NCI-H748 (cell line): ENCODE measurements at regions not wholly inside any gene's neighbourhood (a gene's known extent, or its start where the extent isn't known, plus 50 kb on each side); places are given as distances from the start of the nearest gene placed in this dataset.

ENCODE experiments used
- DNase-seq: peaks from one replicate; lab custom pipeline; 2025; ENCODE audit not compliant: unreplicated experiment; lab: John Stamatoyannopoulos, UW

DNA sequence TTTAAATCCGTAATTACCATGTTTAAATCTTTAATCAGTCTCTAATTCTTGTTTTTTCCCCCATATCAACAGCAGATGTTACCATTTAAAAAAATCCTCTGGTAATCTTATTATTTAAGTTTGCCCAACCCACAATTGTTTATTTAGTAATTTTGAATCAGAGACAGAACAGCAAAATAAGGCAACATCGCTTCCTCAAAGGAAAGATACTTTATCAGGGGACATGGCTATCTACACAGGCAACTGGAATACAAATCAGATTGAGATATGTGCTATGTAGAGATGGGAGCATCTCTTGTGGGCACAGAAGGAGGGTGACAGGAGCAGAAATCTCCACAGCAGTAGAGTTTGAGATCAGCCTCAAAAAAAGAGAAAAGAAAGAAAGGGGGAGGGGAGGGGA is 674.4 kb downstream of the SEMA5A start:
- no peak for DNase-seq

DNA sequence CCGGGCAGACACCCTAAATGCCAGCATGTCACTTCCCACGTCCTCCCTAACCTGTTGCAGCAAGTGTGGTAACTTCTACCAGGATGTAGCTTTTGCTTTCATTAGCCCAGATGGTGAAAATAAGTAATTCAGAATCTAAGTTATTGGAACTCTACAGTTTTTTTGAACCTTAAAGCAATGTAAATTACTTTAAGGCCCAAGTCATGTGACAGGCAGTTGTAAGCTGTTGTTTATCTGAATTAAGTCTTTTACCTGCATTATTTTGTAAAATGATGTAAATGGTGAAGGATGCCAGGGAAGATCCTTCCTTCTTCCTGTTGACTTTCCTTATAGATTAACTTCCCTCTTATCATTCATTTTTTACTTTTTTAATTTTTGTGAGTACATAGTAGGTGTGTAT is 670.2 kb downstream of the SEMA5A start:
- DNase-seq = no peak

DNA sequence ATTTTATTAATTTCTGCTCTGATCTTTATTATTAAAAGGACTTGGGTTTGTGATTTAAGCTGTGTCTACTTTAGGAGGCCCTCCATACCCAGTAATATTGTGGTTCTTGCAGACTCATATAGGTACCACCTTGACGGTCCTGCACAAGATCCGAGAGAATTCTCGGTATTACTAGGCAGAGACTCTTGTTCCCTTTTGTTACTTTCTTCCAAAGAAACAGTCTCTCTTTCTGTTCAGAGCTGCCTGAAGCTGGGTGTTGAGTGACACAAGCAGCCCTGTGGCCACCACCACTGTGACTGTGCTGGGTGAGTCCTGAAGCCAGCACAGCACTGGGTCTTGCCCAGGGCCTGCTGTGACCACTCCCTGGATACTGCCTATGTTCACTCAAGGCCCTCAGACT is 666.6 kb downstream of the SEMA5A start:
- no peak for DNase-seq

DNA sequence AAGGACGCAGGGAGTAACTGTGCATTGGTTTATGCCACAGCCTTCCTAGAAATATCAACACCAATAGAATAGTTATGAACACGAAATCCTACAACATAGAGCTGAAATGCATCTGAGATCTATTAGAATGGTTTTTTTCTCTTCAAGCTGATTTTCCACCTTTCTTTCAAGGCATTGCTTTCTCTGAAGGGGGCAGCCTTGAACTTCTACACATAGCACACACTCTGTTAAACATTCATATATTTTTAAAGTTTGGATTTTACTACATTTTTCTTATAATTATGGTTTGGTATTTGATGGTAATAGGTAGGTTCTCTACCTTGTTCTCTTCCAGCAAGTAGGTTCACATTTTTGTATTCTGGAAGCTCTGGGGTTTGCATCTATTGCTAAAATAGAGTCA is 661.8 kb downstream of the SEMA5A start:
- no peak for DNase-seq

- no peak for DNase-seq
These were observed 652.9 kb downstream of the SEMA5A start for GRCh38 chr5:8892926-8893325.

- DNase-seq = peak; percentile 31
These were observed 651.8 kb downstream of the SEMA5A start for GRCh38 chr5:8894031-8894430.

- no peak for DNase-seq
These were observed 650.8 kb downstream of the SEMA5A start for GRCh38 chr5:8895062-8895461.

DNA sequence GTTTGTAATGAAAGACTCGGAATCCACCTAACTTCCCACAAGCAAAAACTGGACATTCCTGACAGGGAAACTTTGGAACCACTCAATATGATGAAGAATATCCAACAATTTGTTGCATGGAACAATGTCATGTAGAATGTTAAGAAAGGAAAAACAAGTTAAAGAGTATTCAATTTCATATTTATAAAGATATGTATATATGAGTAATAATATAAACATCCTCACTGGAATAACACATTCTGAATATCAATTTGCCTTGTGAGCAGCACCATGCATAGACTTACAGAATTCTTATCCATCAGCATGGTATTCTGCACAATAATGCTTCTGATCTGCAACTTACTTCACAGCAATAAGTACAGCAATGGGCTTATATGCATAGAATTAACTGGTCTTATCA is 650.3 kb downstream of the SEMA5A start:
- no peak for DNase-seq

- DNase-seq = no peak
These were observed 648.6 kb downstream of the SEMA5A start for GRCh38 chr5:8897316-8897715.

DNA sequence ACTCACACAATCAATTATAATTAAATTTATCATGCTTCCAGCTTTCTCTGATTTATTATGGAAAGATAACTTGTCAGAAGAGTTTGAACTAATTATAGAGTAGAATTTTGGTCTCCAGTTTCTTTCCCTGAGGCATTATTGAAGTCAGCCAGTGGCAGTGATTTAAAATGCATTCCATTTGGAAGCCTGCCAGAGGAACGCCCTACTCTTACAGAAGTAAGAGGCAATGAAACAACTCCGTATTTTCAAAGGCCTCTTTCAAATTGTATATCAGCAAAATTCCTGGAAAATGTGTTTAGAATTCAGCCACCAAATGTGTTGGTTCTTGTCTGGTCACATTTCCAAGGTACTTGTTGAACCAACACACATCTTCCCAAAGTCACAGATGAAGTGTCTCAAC is 640.9 kb downstream of the SEMA5A start:
- DNase-seq = peak; percentile 99

GRCh38 chr5:8906303-8906967 is 639.4 kb downstream of the SEMA5A start:
- no peak for DNase-seq

DNA sequence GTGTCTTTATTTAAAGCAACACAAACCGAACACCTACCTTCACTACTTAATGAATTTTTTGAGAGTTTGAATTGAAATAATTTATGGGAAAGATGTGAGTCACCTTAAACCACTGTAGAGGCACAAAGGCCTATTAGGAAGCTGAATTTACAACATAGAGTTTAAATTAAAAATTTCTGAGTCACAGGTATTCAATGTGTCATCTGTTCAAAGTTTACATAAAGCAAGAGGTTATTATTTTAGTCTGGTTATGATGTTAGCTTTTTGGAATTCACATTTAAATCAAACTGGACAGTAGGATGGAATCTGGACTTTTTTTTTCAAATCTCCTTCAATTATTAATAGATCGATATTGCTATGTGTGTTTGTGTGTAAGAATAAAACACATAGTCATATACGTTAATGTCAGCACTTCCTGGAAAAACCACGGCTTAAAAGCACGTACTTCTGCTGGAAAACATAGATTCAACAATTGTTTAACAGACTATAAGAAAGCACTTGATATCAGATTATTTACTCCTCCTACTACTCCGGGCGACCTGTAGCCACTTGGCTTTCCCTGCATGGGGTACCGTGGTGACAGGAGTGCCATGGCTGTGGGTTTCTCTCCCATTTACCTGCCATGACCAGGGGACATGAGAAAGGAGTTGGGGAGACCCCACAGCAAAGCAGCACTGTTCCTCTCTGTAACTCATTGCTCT is 638.6 kb downstream of the SEMA5A start:
- DNase-seq = no peak

- DNase-seq = peak; percentile 45
These were observed 637.7 kb downstream of the SEMA5A start for GRCh38 chr5:8908055-8908683.

DNA sequence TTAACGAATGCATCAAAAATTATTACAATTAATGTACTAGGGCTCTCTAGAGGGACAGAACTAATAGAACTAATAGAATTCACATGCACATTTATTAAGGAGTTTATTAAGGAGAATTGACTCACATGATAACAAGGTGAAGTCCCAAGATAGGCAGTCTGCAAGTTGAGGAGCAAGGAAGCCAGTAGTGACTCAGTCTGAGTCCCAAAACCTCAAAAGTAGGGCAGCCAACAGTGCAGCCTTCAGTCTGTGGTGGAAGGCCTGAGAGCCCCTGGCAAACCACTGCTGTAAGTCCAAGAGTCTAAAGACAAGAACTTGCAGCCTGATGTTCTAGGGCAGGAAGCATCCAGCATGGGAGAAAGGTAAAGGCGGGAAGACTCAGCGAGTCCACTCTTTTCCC is 633.8 kb downstream of the SEMA5A start:
- no peak for DNase-seq

DNA sequence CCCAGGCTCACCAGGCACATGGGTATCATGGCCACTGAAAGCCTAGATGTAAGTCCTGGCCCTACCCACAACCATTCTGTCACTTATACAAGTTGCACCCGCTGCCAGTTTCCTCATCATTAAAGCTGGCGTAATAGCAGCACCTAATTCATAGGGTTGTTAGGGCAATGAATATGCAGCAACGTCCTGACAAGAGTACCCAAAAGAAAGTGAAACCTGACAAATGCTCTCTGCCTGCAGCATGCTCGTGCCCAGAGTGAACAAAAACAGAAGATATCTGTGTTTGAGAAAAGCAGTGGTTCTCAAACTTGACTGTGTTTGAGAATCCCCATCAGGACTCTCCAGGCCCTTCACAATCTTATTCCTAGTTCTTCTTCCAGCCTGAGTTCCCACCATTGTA is 632.4 kb downstream of the SEMA5A start:
- DNase-seq = no peak

- DNase-seq = no peak
These were observed 626.8 kb downstream of the SEMA5A start for GRCh38 chr5:8919096-8919495.

DNA sequence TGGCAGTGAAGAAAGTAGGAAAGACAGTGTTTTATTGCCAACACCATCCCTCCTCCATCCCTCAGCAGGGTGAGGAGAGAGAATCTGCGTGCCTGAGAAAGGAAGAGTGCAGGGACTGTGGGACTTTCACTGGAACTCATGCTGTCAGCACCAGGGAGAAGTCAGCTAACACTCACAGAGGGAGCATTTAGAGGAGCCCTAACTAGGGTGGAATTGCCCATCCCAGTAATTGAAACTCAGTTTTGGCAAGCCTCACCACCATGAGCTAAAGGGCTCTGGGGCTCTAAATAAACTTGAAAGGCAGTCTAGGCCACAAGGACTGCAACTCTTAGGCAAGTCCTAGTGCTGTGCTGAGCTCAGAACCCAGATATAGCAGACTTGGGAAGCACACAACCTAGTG is 622.3 kb downstream of the SEMA5A start:
- no peak for DNase-seq

DNA sequence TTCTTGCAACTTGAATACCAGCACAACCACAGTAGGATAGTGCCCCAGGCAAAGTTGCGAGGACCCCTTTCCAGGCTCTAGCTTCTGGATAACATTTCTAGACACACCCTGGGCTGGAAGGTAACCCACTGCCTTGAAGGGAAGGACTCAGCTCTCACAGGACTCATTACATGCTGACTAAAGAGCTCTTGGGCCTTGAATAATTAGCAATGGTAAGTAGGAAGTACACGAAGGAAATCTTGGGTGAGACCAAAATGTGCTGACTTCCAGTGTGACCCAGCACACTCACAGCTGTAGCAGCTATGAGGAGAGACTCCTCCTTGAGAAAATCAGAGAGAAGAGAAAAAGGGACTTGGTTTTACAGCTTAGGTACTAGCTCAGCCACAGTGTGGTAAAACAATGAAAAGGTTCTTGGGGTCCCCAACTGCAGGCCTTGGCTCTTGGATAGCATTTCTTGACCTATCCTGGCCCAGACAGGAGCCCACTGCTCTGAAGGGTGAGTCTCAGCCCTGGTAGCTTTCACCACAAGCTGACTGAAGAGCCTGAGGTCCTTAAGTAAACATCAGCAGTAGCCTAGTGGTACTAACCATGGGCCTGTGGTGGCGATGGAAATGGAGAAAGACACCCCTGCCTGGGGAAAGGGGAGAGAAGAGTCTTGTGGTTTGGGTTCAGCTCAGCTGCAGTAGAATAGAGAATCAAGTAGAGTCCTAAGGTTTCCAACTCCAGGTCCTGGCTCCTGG is 621.7 kb downstream of the SEMA5A start:
- no peak for DNase-seq

- no peak for DNase-seq
These were observed 615.9 kb downstream of the SEMA5A start for GRCh38 chr5:8930021-8930420.

GRCh38 chr5:8934455-8934854 is 611.4 kb downstream of the SEMA5A start:
- no peak for DNase-seq

GRCh38 chr5:8940934-8941333 is 604.9 kb downstream of the SEMA5A start:
- no peak for DNase-seq

DNA sequence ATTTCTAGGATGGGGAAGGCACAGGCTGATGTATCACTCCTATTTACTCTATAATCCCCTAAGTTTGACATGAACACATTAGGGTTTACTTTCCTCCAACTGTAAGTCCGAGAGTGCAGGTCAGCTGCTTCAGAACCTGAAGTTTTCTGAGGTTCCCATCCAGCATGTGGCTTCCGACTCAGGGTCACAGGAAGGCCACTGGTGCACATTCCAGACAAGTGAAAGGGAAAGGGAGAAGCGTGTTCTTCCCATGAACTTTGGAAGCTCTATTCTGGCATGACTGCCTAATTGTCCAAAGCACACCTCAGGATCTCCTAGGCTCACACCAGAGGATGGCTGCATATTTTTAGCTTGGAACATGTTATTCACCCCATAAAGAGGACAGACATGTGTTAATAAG is 602.6 kb downstream of the SEMA5A start:
- no peak for DNase-seq
